HepG2 (cell line): ENCODE measurements at regions not wholly inside any gene's neighbourhood (a gene's known extent, or its start where the extent isn't known, plus 50 kb on each side); places are given as distances from the start of the nearest gene placed in this dataset.

ENCODE experiments used
- ATAC-seq: fragments of 200-7000 bp; cut with Tn5 transposase; 3 replicates; pipeline ENCODE4 v1.9.1; 2020; ENCODE audit warnings: mild to moderate bottlenecking, moderate library complexity
- BruUV-seq: library from RNA; stranded (reverse); fragments of 400-500 nt; replicated peaks from 2 replicates; lab custom pipeline; 2021; lab: Mats Ljungman, UMichigan
- CTCF ChIA-PET: fragments of 300-600 bp; formaldehyde crosslinking; extraction: SDS; loops from one replicate; lab custom pipeline; 2021; ENCODE audit warnings: low total read pairs, inconsistent platforms, low intra/inter-chr PET ratio; lab: Yijun Ruan, JAX
- POLR2A ChIA-PET: fragments of 350-600 bp; sonication (Branson Sonifier 250); formaldehyde crosslinking; loops from one replicate; lab custom pipeline; 2020; ENCODE audit warnings: antibody characterized with exemption, inconsistent platforms; lab: Yijun Ruan, JAX
- DNase-seq: peaks from one replicate; pipeline ENCODE4 v3.0.0-alpha.2; 2015; ENCODE audit warnings: low spot score
- FAIRE-seq: peaks from 3 replicates; lab custom pipeline; 2011; peaks lifted over from hg19 to GRCh38; lab: Jason Lieb, UNC
- H2AFZ ChIP-seq: one replicate; pipeline ENCODE4 v1.6.1; 2011; ENCODE audit warnings: low read length, inconsistent platforms
- H3K27ac ChIP-seq: fragments of 300-600 bp; 3 replicates; pipeline ENCODE4 v1.8.0; 2011; ENCODE audit warnings: mixed run types, mild to moderate bottlenecking, mixed read lengths, low read length, inconsistent platforms; ENCODE audit not compliant: insufficient read depth; ENCODE audit errors: extremely low read length
- H3K27me3 ChIP-seq, 2 experiments: fragments of 200-600 bp in 1 of 2; 2 replicates in 1 of 2; 3 replicates in 1 of 2; pipeline versions ENCODE4 v1.6.0 to v1.8.0; 2011; ENCODE audit warnings: low read length in 2 of 2, mild to moderate bottlenecking in 2 of 2, moderate library complexity in 2 of 2, inconsistent platforms in 1 of 2; ENCODE audit not compliant: insufficient read depth in 2 of 2, control insufficient read depth in 1 of 2
- H3K36me3 ChIP-seq, 2 experiments: fragments of 200-600 bp in 1 of 2; replicated peaks in 1 of 2; 2 replicates in 1 of 2; 3 replicates in 1 of 2; pipeline versions ENCODE4 v1.5.1 to v1.8.0; 2011; ENCODE audit warnings: low read length in 2 of 2, inconsistent platforms in 1 of 2; ENCODE audit not compliant: insufficient read depth in 2 of 2, control insufficient read depth in 1 of 2
- H3K4me1 ChIP-seq: 2 replicates; pipeline ENCODE4 v1.5.1; 2012; ENCODE audit warnings: low read length, inconsistent platforms; ENCODE audit not compliant: insufficient read depth
- H3K4me2 ChIP-seq: 2 replicates; pipeline ENCODE4 v1.6.0; 2011; ENCODE audit warnings: low read depth, low read length, inconsistent platforms
- H3K4me3 ChIP-seq, 3 experiments: fragments of 200-600 bp in 1 of 3; sonication (generic), shearing (Covaris generic) in 1 of 3; replicated peaks in 1 of 3; 2 replicates each; pipeline ENCODE4 v1.5.1; 2011 to 2016; ENCODE audit warnings: low read length in 3 of 3, inconsistent platforms in 2 of 3, low read depth in 2 of 3, mild to moderate bottlenecking in 2 of 3, control low read depth in 1 of 3, mixed read lengths in 1 of 3; ENCODE audit not compliant: insufficient read depth in 1 of 3
- H3K79me2 ChIP-seq: one replicate; pipeline ENCODE4 v1.6.1; 2011; ENCODE audit warnings: low read length, inconsistent platforms; ENCODE audit not compliant: insufficient read depth
- H3K9ac ChIP-seq: 2 replicates; pipeline ENCODE4 v1.6.0; 2011; ENCODE audit warnings: mild to moderate bottlenecking, low read depth, low read length, inconsistent platforms; ENCODE audit not compliant: insufficient read depth
- H3K9me3 ChIP-seq: 2 replicates; pipeline ENCODE4 v1.5.1; 2012; ENCODE audit warnings: mild to moderate bottlenecking, low read length
- H4K20me1 ChIP-seq: 2 replicates; pipeline ENCODE4 v1.6.0; 2011; ENCODE audit warnings: inconsistent platforms, mild to moderate bottlenecking, low read length, moderate library complexity; ENCODE audit not compliant: insufficient read depth
- ISX ChIP-seq: sonication (generic); formaldehyde crosslinking; conservative IDR thresholded peaks from 2 replicates; pipeline ENCODE4 v1.5.0; 2020; ENCODE audit warnings: missing genetic modification reagents
- NFRKB ChIP-seq: fragments of 450-650 bp; IDR thresholded peaks from 2 replicates; pipeline ENCODE4 v1.6.1; 2017
- NR3C1 ChIP-seq: sonication (generic); formaldehyde crosslinking; IDR thresholded peaks from 2 replicates; pipeline ENCODE4 v1.4.0; 2020; ENCODE audit warnings: missing genetic modification reagents
- SATB2 ChIP-seq: sonication (generic); formaldehyde crosslinking; IDR thresholded peaks from 2 replicates; pipeline ENCODE4 v1.5.0; 2020; ENCODE audit warnings: missing genetic modification reagents
- ZBTB7A ChIP-seq: sonication (generic); formaldehyde crosslinking; IDR thresholded peaks from 2 replicates; pipeline ENCODE4 v1.8.0; 2022; ENCODE audit warnings: mild to moderate bottlenecking, missing genetic modification reagents
- WGBS: methylation state at CpG from one replicate; pipeline ENCODE4 v1.1.6; 2017; ENCODE audit warnings: low lambda C conversion rate; 5-methylcytosine and 5-hydroxymethylcytosine counted together
- in situ Hi-C: cut with HindIII; loops from 2 replicates; pipeline ENCODE4 v1.10.0; 2017; ENCODE audit warnings: low pct_unique_long_range_greater_than_20kb; ENCODE audit not compliant: extremely low pct_ligation_motif_present
- intact Hi-C: fragments of 100-400 bp; cut with micrococcal nuclease; formaldehyde crosslinking; loops from one replicate; pipeline ENCODE4 v1.10.0; 2022; ENCODE audit not compliant: unreplicated experiment
- TF ChIP-seq, protein P1 (sequence below): sonication (generic); formaldehyde crosslinking; IDR thresholded peaks from 2 replicates; pipeline ENCODE4 v1.8.0; 2023; ENCODE audit warnings: mild to moderate bottlenecking, missing genetic modification reagents

DNA sequence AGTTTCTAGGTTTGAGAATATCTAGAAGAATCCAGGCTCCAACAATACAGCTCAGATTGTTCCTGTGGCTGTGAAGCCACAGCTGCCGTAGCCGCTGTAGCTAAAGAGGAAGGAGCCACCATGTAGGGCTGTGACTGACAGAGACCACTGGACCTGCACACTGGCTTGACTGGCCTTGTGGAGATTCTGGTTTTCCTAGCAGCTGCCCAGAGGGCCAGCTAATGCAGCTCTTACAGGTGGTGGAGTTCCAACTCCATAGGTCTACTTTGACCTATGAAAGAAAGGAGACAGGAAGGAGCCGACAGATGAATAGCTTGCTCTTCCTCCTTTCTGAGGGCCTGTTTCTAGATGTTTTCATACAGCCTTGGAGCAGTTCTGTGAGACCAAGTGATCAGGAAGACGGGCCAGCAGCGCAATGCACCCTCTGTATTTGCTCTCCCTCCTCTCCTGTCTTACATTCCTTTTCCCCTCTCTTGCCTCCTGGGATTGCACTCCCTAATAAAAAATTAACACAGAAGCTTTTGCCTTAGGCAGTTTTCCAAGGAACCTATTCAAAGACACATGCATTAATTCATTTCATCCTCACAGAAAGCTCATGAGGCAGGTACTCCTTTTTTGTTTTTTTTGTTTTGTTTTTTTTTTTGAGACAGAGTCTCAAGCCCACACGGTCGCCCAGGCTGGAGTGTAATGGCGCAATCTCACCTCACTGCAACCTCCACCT lies 51.8 kb upstream of the MYB start:
- in situ Hi-C loops (no loop called here), intact Hi-C loops (no loop called here)
- TF ChIP-seq SATB2 (CRISPR knock-in tag) (no peak), ZBTB7A (CRISPR knock-in tag) (no peak), NR3C1 (CRISPR knock-in tag) (no peak)
- H3K4me3 ChIP-seq = no peak overlapping the region
- peak; percentile 61 for ATAC-seq
- no peak for FAIRE-seq
- no peak overlapping the region for H3K4me2 ChIP-seq
- no peaks in the 10 kb centered on the region for H3K79me2 ChIP-seq
- BruUV-seq = no TSS peak
- H2AFZ ChIP-seq = no peak overlapping the region
- POLR2A ChIA-PET = no interaction called here
- no peaks in the 10 kb centered on the region for H3K9me3 ChIP-seq
- no peaks in the 10 kb centered on the region for H3K36me3 ChIP-seq
- H3K27me3 ChIP-seq = no peaks in the 10 kb centered on the region
- no peak overlapping the region for H3K9ac ChIP-seq
- no peak for DNase-seq
- no peaks in the 10 kb centered on the region for H4K20me1 ChIP-seq
- no peaks in the 10 kb centered on the region for H3K4me1 ChIP-seq
- CTCF ChIA-PET = no interaction called here
- H3K27ac ChIP-seq = no peak overlapping the region
- 55% methylated on average over 8 of the region's 8 CpGs for WGBS

DNA sequence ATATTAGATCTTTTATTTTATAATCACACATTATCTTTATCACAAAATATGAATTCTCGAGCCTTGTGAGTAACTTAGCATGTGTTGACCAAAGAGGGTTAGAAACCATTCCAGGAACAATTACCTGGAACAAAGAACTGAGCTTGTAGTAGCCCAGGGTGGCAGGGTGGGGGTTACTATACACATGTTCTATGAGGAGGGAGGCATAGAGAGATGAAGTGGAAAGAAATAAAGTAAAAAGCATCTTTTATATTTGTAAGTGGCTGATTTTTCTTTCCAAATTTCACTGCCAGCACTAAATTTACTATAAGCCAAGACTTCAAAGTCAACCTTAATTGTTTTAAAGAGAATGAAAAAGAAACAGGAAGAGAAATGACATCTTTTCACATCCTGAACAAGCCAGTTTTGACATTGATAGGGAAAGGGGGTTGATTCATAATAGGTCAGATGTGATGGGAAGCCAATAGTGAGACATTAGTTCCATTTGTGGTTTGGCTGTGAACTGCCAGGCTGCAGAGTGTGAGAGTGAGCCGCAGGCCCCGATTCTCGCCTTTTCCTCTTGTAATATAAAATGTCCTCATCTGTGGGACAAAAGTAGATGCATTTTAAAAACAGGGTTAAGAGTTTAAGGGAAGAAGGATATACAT lies 52.7 kb upstream of the MYB start:
- no peak for DNase-seq
- Histone ChIP-seq H3K4me3 (no peak overlapping the region), H3K9ac (no peak overlapping the region)
- no TSS peak for BruUV-seq
- TF ChIP-seq NFRKB (no peak), ISX (CRISPR knock-in tag) (no peak)
- TF ChIP-seq, protein P1, sequence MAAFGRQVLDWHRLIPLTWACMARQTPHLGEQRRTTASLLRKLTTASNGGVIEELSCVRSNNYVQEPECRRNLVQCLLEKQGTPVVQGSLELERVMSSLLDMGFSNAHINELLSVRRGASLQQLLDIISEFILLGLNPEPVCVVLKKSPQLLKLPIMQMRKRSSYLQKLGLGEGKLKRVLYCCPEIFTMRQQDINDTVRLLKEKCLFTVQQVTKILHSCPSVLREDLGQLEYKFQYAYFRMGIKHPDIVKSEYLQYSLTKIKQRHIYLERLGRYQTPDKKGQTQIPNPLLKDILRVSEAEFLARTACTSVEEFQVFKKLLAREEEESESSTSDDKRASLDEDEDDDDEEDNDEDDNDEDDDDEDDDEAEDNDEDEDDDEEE (CRISPR knock-in tag) = no peak
- TF ChIP-seq, all 625 proteins: peak for 0
- no peaks in the 10 kb centered on the region for H3K9me3 ChIP-seq
- H3K4me1 ChIP-seq = no peaks in the 10 kb centered on the region
- no peaks in the 10 kb centered on the region for H3K79me2 ChIP-seq
- ATAC-seq = no peak
- POLR2A ChIA-PET = no interaction called here
- intact Hi-C loops (no loop called here), in situ Hi-C loops (no loop called here)
- H3K27ac ChIP-seq = no peak overlapping the region
- no peak overlapping the region for H2AFZ ChIP-seq
- H3K27me3 ChIP-seq = no peaks in the 10 kb centered on the region
- H3K4me2 ChIP-seq = no peak overlapping the region
- CTCF ChIA-PET = no interaction called here
- no peak for FAIRE-seq
- WGBS = 39% methylated on average over 4 of the region's 4 CpGs
- no peaks in the 10 kb centered on the region for H3K36me3 ChIP-seq
- H4K20me1 ChIP-seq = no peaks in the 10 kb centered on the region
